BJ (cell line): ENCODE measurements at regions not wholly inside any gene's neighbourhood (a gene's known extent, or its start where the extent isn't known, plus 50 kb on each side); places are given as distances from the start of the nearest gene placed in this dataset.

Source experiments
- CTCF ChIA-PET: fragments of 350-600 bp; formaldehyde crosslinking; extraction: SDS; loops from one replicate; lab custom pipeline; 2021; ENCODE audit warnings: antibody characterized with exemption, inconsistent platforms; lab: Yijun Ruan, JAX
- POLR2A ChIA-PET: fragments of 300-600 bp; sonication (Branson Sonifier 250); formaldehyde crosslinking; extraction: SDS; loops from one replicate; lab custom pipeline; 2021; ENCODE audit warnings: antibody characterized with exemption; lab: Charles Lee
- DNase-seq: peaks from one replicate; pipeline ENCODE4 v3.0.0-alpha.2; 2011; ENCODE audit warnings: low read depth
- H3K27me3 ChIP-seq: 2 replicates; pipeline ENCODE4 v1.6.0; 2011; ENCODE audit warnings: low read length; ENCODE audit not compliant: control insufficient read depth, insufficient read depth
- H3K36me3 ChIP-seq: 2 replicates; pipeline ENCODE4 v1.5.1; 2011; ENCODE audit warnings: low read length; ENCODE audit not compliant: control insufficient read depth, insufficient read depth
- H3K4me3 ChIP-seq: 2 replicates; pipeline ENCODE4 v1.5.1; 2011; ENCODE audit warnings: low read depth, mild to moderate bottlenecking, control low read depth, low read length
- TF ChIP-seq, protein P1 (sequence below): IDR thresholded peaks from 2 replicates; pipeline ENCODE4 v1.5.1; 2011; ENCODE audit warnings: low read depth, mild to moderate bottlenecking, control low read depth, inconsistent platforms, low read length, moderate library complexity; ENCODE audit not compliant: insufficient read depth

DNA sequence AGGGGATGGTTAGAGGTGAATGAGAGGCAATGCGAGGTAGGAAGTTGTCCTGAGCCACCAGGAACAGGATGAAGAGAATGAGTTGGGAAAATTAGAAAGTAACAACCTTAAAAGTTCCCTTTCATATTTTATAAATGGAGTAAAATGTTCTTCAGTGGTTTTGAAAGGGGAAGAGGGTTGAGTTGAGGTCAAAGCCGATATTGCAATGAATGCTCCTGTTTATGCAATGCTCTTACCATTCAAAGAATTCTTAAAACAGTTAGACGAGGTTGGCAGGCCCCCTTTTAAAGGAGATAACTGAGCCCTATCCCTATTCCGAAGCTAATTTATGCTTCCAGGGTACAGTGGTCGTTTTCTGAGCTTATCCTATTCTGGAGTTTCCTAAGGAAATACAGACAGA lies 2110.3 kb upstream of the CELF4 start:
- TF ChIP-seq, protein P1, sequence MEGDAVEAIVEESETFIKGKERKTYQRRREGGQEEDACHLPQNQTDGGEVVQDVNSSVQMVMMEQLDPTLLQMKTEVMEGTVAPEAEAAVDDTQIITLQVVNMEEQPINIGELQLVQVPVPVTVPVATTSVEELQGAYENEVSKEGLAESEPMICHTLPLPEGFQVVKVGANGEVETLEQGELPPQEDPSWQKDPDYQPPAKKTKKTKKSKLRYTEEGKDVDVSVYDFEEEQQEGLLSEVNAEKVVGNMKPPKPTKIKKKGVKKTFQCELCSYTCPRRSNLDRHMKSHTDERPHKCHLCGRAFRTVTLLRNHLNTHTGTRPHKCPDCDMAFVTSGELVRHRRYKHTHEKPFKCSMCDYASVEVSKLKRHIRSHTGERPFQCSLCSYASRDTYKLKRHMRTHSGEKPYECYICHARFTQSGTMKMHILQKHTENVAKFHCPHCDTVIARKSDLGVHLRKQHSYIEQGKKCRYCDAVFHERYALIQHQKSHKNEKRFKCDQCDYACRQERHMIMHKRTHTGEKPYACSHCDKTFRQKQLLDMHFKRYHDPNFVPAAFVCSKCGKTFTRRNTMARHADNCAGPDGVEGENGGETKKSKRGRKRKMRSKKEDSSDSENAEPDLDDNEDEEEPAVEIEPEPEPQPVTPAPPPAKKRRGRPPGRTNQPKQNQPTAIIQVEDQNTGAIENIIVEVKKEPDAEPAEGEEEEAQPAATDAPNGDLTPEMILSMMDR: no peak
- Histone ChIP-seq H3K4me3 (no peak overlapping the region), H3K36me3 (no peaks in the 10 kb centered on the region), H3K27me3 (no peaks in the 10 kb centered on the region)
- ChIA-PET CTCF (no interaction called here), POLR2A (no interaction called here)
- no peak for DNase-seq

DNA sequence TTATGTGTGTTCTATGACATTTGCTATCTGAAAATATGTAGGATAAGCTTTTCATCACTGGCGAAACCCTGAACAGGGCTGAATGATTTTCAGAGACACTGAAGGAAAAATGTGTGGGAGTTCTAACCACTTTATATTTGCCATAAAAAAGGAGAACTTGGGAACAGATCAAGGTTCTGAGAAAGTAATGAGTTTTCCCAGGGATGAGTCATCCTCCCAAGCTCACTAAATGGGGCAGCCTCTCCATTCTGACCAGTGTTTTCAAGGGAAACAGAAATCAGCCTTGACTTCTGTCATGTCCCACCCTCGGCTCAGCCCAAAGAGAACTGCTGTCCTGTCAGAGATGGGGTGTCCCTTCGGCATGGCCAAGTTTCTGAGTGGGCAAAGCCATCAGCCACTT lies 2109.8 kb upstream of the CELF4 start:
- POLR2A ChIA-PET: no interaction called here
- DNase-seq: peak; percentile 23
- Histone ChIP-seq H3K27me3 (no peaks in the 10 kb centered on the region), H3K36me3 (no peaks in the 10 kb centered on the region), H3K4me3 (no peak overlapping the region)
- TF ChIP-seq, protein P1: no peak
- CTCF ChIA-PET: no interaction called here

DNA sequence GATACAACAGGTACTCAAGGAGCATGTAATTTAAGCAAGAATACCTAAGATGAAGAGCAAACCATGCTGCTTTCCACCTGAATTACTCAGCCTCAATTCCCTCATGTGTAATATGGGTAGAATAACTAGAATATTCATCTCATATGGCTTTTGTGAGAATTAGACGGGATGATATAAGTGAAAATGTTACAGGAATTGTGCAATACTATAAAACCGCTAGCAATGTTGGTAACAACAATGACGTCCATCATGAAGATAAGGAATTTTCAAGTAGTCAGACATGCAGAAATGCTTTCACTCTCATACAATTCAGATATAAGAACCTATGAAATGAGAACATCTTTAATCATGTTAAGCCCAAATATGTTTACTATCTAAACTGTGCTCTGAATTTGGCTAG lies 2106.6 kb upstream of the CELF4 start:
- Histone ChIP-seq H3K36me3 (no peaks in the 10 kb centered on the region), H3K27me3 (no peaks in the 10 kb centered on the region), H3K4me3 (no peak overlapping the region)
- POLR2A ChIA-PET: no interaction called here
- DNase-seq: no peak
- TF ChIP-seq, protein P1: no peak
- CTCF ChIA-PET: no interaction called here

GRCh38 chr18:39667905-39668304 lies 2102.3 kb upstream of the CELF4 start:
- Histone ChIP-seq H3K27me3 (no peaks in the 10 kb centered on the region), H3K4me3 (no peak overlapping the region), H3K36me3 (no peaks in the 10 kb centered on the region)
- ChIA-PET POLR2A (no interaction called here), CTCF (interaction anchor here (1.4 kb wide), 1 partner anchor 10 kb away, joined by 3 read pairs; no protein-coding TSS in a partner anchor)
- no peak for DNase-seq
- TF ChIP-seq, protein P1: no peak

DNA sequence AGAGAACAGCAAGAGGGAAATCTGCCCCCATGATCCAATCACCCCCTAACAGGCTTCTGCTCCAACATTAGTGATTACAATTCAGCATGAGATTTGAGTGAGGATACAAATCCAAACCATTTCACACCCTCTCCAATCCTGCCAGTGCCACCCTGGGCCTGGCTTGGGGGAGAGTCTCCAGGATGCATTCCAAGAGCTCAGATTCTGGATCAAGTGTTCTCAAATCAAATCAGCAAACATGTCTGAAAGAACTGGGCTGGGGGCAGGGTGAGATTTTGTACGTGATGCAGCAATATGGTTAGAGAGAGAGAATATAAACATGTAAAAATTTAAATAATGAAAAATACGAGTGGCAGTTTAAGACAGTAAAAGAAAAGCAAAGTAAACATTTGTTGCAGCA lies 2100.9 kb upstream of the CELF4 start:
- DNase-seq: no peak
- ChIA-PET POLR2A (no interaction called here), CTCF (interaction anchor here (1.4 kb wide), 1 partner anchor 12 kb away, joined by 3 read pairs; no protein-coding TSS in a partner anchor)
- Histone ChIP-seq H3K4me3 (no peak overlapping the region), H3K36me3 (no peaks in the 10 kb centered on the region), H3K27me3 (no peaks in the 10 kb centered on the region)
- TF ChIP-seq, protein P1: no peak
